Neuronal stem cell (in vitro differentiated cells): ENCODE measurements at regions not wholly inside any gene's neighbourhood (a gene's known extent, or its start where the extent isn't known, plus 50 kb on each side); places are given as distances from the start of the nearest gene placed in this dataset.

Experiments used
- DNase-seq: peaks from one replicate; pipeline ENCODE4 v3.0.0-alpha.2; 2013; ENCODE audit warnings: low spot score
- H2AFZ ChIP-seq: one replicate; pipeline ENCODE4 v1.6.1; 2013; ENCODE audit warnings: mild to moderate bottlenecking, low read length, inconsistent platforms
- H2AK5ac ChIP-seq: 2 replicates; pipeline ENCODE4 v1.6.1; 2013; ENCODE audit warnings: low read depth, mild to moderate bottlenecking, inconsistent platforms, low read length, moderate library complexity, mixed read lengths
- H2BK120ac ChIP-seq: 2 replicates; pipeline ENCODE4 v1.6.1; 2013; ENCODE audit warnings: low read depth, mild to moderate bottlenecking, inconsistent platforms, low read length, moderate library complexity, mixed read lengths
- H2BK12ac ChIP-seq: one replicate; pipeline ENCODE4 v1.6.1; 2013; ENCODE audit warnings: low read length, inconsistent platforms
- H2BK15ac ChIP-seq: 2 replicates; pipeline ENCODE4 v1.6.1; 2013; ENCODE audit warnings: mild to moderate bottlenecking, low read length, inconsistent platforms, mixed read lengths
- H2BK5ac ChIP-seq: one replicate; pipeline ENCODE4 v1.6.1; 2013; ENCODE audit warnings: inconsistent platforms, mild to moderate bottlenecking, low read length, moderate library complexity
- H3K14ac ChIP-seq: one replicate; pipeline ENCODE4 v1.6.1; 2013; ENCODE audit warnings: low read length, inconsistent platforms
- H3K18ac ChIP-seq: 2 replicates; pipeline ENCODE4 v1.6.1; 2013; ENCODE audit warnings: low read length, inconsistent platforms
- H3K23ac ChIP-seq: 2 replicates; pipeline ENCODE4 v1.6.1; 2013; ENCODE audit warnings: low read depth, mild to moderate bottlenecking, mixed read lengths, low read length, inconsistent platforms; ENCODE audit not compliant: poor library complexity
- H3K27ac ChIP-seq: replicated peaks from 3 replicates; pipeline ENCODE4 v1.5.1; 2013; ENCODE audit warnings: low read length, inconsistent platforms
- H3K27me3 ChIP-seq, 3 experiments: 2 replicates each; pipeline ENCODE4 v1.6.1; 2013; ENCODE audit warnings: low read length in 3 of 3, mild to moderate bottlenecking in 2 of 3, inconsistent platforms in 1 of 3, low read depth in 1 of 3, mixed read lengths in 1 of 3, moderate library complexity in 1 of 3; ENCODE audit not compliant: control insufficient read depth in 3 of 3, insufficient read depth in 3 of 3
- H3K36me3 ChIP-seq, 2 donors: replicated peaks in 1 of 2; 2 replicates each; pipeline ENCODE4 v1.6.1; 2013; ENCODE audit warnings: low read length in 2 of 2; ENCODE audit not compliant: control insufficient read depth in 2 of 2, insufficient read depth in 2 of 2
- H3K4ac ChIP-seq: 2 replicates; pipeline ENCODE4 v1.6.1; 2013; ENCODE audit warnings: inconsistent platforms, mild to moderate bottlenecking, low read length, moderate library complexity
- H3K4me1 ChIP-seq, 2 donors: 1 replicate in 1 of 2; 2 replicates in 1 of 2; pipeline ENCODE4 v1.6.1; 2013; ENCODE audit warnings: low read length in 2 of 2, low read depth in 1 of 2; ENCODE audit not compliant: control insufficient read depth in 2 of 2, insufficient read depth in 1 of 2
- H3K4me2 ChIP-seq: one replicate; pipeline ENCODE4 v1.6.1; 2013; ENCODE audit warnings: mild to moderate bottlenecking, low read length, inconsistent platforms; ENCODE audit not compliant: insufficient read depth, poor library complexity, severe bottlenecking
- H3K4me3 ChIP-seq, 2 donors: 2 replicates each; pipeline ENCODE4 v1.5.1; 2013; ENCODE audit warnings: low read length in 2 of 2, mild to moderate bottlenecking in 2 of 2, inconsistent platforms in 1 of 2, moderate library complexity in 1 of 2
- H3K79me1 ChIP-seq: one replicate; pipeline ENCODE4 v1.6.1; 2013; ENCODE audit warnings: low read depth, mild to moderate bottlenecking, inconsistent platforms, low read length, moderate library complexity
- H3K9ac ChIP-seq: one replicate; pipeline ENCODE4 v1.6.1; 2013; ENCODE audit warnings: mild to moderate bottlenecking, low read depth, low read length, inconsistent platforms; ENCODE audit not compliant: poor library complexity
- H3K9me3 ChIP-seq, 2 donors: replicated peaks in 1 of 2; 2 replicates each; pipeline versions ENCODE3 to v1.6.1; 2013; ENCODE audit warnings: low read length in 2 of 2, mild to moderate bottlenecking in 2 of 2, inconsistent platforms in 1 of 2, low read depth in 1 of 2, mixed read lengths in 1 of 2, moderate library complexity in 1 of 2; ENCODE audit not compliant: control insufficient read depth in 2 of 2, insufficient read depth in 1 of 2
- H4K8ac ChIP-seq: one replicate; pipeline ENCODE4 v1.6.1; 2013; ENCODE audit warnings: low read depth, mild to moderate bottlenecking, inconsistent platforms, low read length, moderate library complexity
- H4K91ac ChIP-seq: one replicate; pipeline ENCODE4 v1.6.1; 2013; ENCODE audit warnings: low read length, low read depth, mild to moderate bottlenecking, inconsistent platforms; ENCODE audit not compliant: poor library complexity
- WGBS, 2 donors: extraction: QIAGEN DNeasy Blood & Tissue Kit; methylation state at CpG; one replicate each; pipeline ENCODE4 v1.1.7; 2013; ENCODE audit warnings: missing lambda C conversion rate in 2 of 2, mixed read lengths in 1 of 2; ENCODE audit not compliant: insufficient read length in 2 of 2, insufficient replicate concordance in 1 of 2; ENCODE audit errors: extremely low coverage in 2 of 2; 5-methylcytosine and 5-hydroxymethylcytosine counted together

- no peak overlapping the region for H3K14ac ChIP-seq
- peaks cover 0 to 2% of the 10 kb centered on the region in 2 donors for H3K36me3 ChIP-seq
- H2AFZ ChIP-seq, result no peak overlapping the region
- peaks cover 0 to 3% of the 10 kb centered on the region in 2 donors for H3K4me1 ChIP-seq
- peaks cover 4 to 9% of the 10 kb centered on the region in 2 donors for H3K9me3 ChIP-seq
- H2BK12ac ChIP-seq, result no peak overlapping the region
- H3K23ac ChIP-seq, result no peak overlapping the region
- no peak overlapping the region for H2BK120ac ChIP-seq
- no peak overlapping the region for H3K9ac ChIP-seq
- H3K4ac ChIP-seq, result no peak overlapping the region
- peaks cover 2% of the 10 kb centered on the region for H3K79me1 ChIP-seq
- whole genome bisulfite sequencing, 2 donors, result no CpG with 5 or more reads among the region's 1 CpG
- no peaks in the 10 kb centered on the region for H3K27me3 ChIP-seq
- H4K8ac ChIP-seq, result no peak overlapping the region
- H2AK5ac ChIP-seq, result no peak overlapping the region
- no peak overlapping the region for H3K4me2 ChIP-seq
- no peak overlapping the region for H4K91ac ChIP-seq
- H3K4me3 ChIP-seq, result no peak overlapping the region
- no peak overlapping the region for H3K27ac ChIP-seq
- H2BK5ac ChIP-seq, result no peak overlapping the region
- no peak for DNase-seq
- H2BK15ac ChIP-seq, result no peak overlapping the region
- no peak overlapping the region for H3K18ac ChIP-seq
These were observed 944.9 kb upstream of the MIR17HG start for GRCh38 chr13:90402613-90403012.

- H4K8ac ChIP-seq, result peak overlapping the region; percentile 76
- peak overlapping the region; percentile 73 for H2BK12ac ChIP-seq
- H3K27ac ChIP-seq, result no peak overlapping the region
- no peak overlapping the region for H2BK120ac ChIP-seq
- H4K91ac ChIP-seq, result no peak overlapping the region
- peaks cover 4 to 9% of the 10 kb centered on the region in 2 donors for H3K9me3 ChIP-seq
- peak overlapping the region; percentile 55 for H3K9ac ChIP-seq
- H3K4me1 ChIP-seq, result no peaks in the 10 kb centered on the region
- H2BK15ac ChIP-seq, result no peak overlapping the region
- no peak overlapping the region for H3K18ac ChIP-seq
- no peak overlapping the region for H2AFZ ChIP-seq
- no peak overlapping the region for H2BK5ac ChIP-seq
- H3K36me3 ChIP-seq, result peaks cover 0 to 2% of the 10 kb centered on the region in 2 donors
- no peak overlapping the region for H3K4ac ChIP-seq
- no peak overlapping the region for H3K4me2 ChIP-seq
- H2AK5ac ChIP-seq, result peak overlapping the region; percentile 63
- no peak overlapping the region for H3K4me3 ChIP-seq
- H3K23ac ChIP-seq, result peak overlapping the region; percentile 96
- H3K27me3 ChIP-seq, result no peaks in the 10 kb centered on the region
- peak overlapping the region; percentile 38 for H3K14ac ChIP-seq
- WGBS, 2 donors, result no CpG with 5 or more reads among the region's 14 CpGs
- DNase-seq, result no peak
- H3K79me1 ChIP-seq, result peaks cover 2% of the 10 kb centered on the region
These were observed 944.0 kb upstream of the MIR17HG start for GRCh38 chr13:90403330-90404082.

- H3K27me3 ChIP-seq, result no peaks in the 10 kb centered on the region
- no peak overlapping the region for H3K14ac ChIP-seq
- no peak overlapping the region for H2BK12ac ChIP-seq
- H3K36me3 ChIP-seq, result peaks cover 0 to 2% of the 10 kb centered on the region in 2 donors
- H2BK15ac ChIP-seq, result no peak overlapping the region
- H3K4ac ChIP-seq, result no peak overlapping the region
- H3K4me1 ChIP-seq, result no peaks in the 10 kb centered on the region
- DNase-seq, result no peak
- H2BK120ac ChIP-seq, result no peak overlapping the region
- no peak overlapping the region for H3K23ac ChIP-seq
- WGBS, 2 donors, result no CpG with 5 or more reads among the region's 1 CpG
- no peak overlapping the region for H3K18ac ChIP-seq
- H2AK5ac ChIP-seq, result no peak overlapping the region
- no peak overlapping the region for H3K9ac ChIP-seq
- no peak overlapping the region for H3K4me2 ChIP-seq
- H3K79me1 ChIP-seq, result peaks cover 2% of the 10 kb centered on the region
- H3K9me3 ChIP-seq, result peaks cover 4 to 9% of the 10 kb centered on the region in 2 donors
- no peak overlapping the region for H2BK5ac ChIP-seq
- no peak overlapping the region for H4K8ac ChIP-seq
- H3K4me3 ChIP-seq, result no peak overlapping the region
- no peak overlapping the region for H4K91ac ChIP-seq
- no peak overlapping the region for H3K27ac ChIP-seq
- no peak overlapping the region for H2AFZ ChIP-seq
These were observed 942.2 kb upstream of the MIR17HG start for GRCh38 chr13:90405301-90405700.

GRCh38 chr13:90412980-90413379 lies 934.5 kb upstream of the MIR17HG start:
- H3K4me1 ChIP-seq, result peaks cover 0 to 3% of the 10 kb centered on the region in 2 donors
- H2BK120ac ChIP-seq, result no peak overlapping the region
- no peak overlapping the region for H4K8ac ChIP-seq
- H2AK5ac ChIP-seq, result no peak overlapping the region
- no peaks in the 10 kb centered on the region for H3K9me3 ChIP-seq
- H3K4ac ChIP-seq, result no peak overlapping the region
- no peak overlapping the region for H3K27ac ChIP-seq
- H3K27me3 ChIP-seq, result no peaks in the 10 kb centered on the region
- no peak overlapping the region for H2BK15ac ChIP-seq
- H2AFZ ChIP-seq, result no peak overlapping the region
- no peaks in the 10 kb centered on the region for H3K36me3 ChIP-seq
- H3K4me3 ChIP-seq, result no peak overlapping the region
- no peak overlapping the region for H3K23ac ChIP-seq
- H3K9ac ChIP-seq, result no peak overlapping the region
- H3K4me2 ChIP-seq, result no peak overlapping the region
- WGBS, 2 donors, result no CpG with 5 or more reads among the region's 2 CpGs
- H4K91ac ChIP-seq, result no peak overlapping the region
- no peak for DNase-seq
- no peak overlapping the region for H2BK12ac ChIP-seq
- H3K79me1 ChIP-seq, result no peaks in the 10 kb centered on the region
- no peak overlapping the region for H3K14ac ChIP-seq
- H2BK5ac ChIP-seq, result no peak overlapping the region
- H3K18ac ChIP-seq, result no peak overlapping the region
